Spleen (tissue), 11 donors: ENCODE measurements at regions not wholly inside any gene's neighbourhood (a gene's known extent, or its start where the extent isn't known, plus 50 kb on each side); places are given as distances from the start of the nearest gene placed in this dataset.

ENCODE experiments used
- DNase-seq: peaks from one replicate; pipeline ENCODE4 v3.0.0-alpha.2; 2020
- H3K27ac ChIP-seq, 8 donors: fragments of 200-600 bp; sonication (generic) in 7 of 8; 1 replicate in 4 of 8; 2 replicates in 4 of 8; pipeline versions ENCODE4 v1.5.0 to v1.8.0; 2016 to 2021; ENCODE audit warnings: inconsistent platforms in 4 of 8, mild to moderate bottlenecking in 4 of 8, moderate library complexity in 1 of 8
- H3K27me3 ChIP-seq, 7 donors: fragments of 200-600 bp; sonication (generic) in 6 of 7; replicated peaks in 1 of 7; 1 replicate in 4 of 7; 2 replicates in 3 of 7; pipeline versions ENCODE4 v1.5.0 to v1.8.0; 2016 to 2021; ENCODE audit warnings: inconsistent platforms in 3 of 7, mild to moderate bottlenecking in 1 of 7
- H3K36me3 ChIP-seq, 6 donors: fragments of 200-600 bp; sonication (generic) in 5 of 6; 1 replicate in 4 of 6; 2 replicates in 2 of 6; pipeline versions ENCODE4 v1.5.0 to v1.8.0; 2016 to 2021; ENCODE audit warnings: inconsistent platforms in 2 of 6
- H3K4me1 ChIP-seq, 6 donors: fragments of 200-600 bp; sonication (generic) in 5 of 6; 1 replicate in 3 of 6; 2 replicates in 3 of 6; pipeline versions ENCODE4 v1.5.0 to v1.8.0; 2016 to 2021; ENCODE audit warnings: inconsistent platforms in 3 of 6
- H3K4me3 ChIP-seq, 8 donors: fragments of 200-600 bp; sonication (generic) in 7 of 8; 1 replicate in 4 of 8; 2 replicates in 4 of 8; pipeline versions ENCODE4 v1.5.0 to v1.8.0; 2016 to 2021; ENCODE audit warnings: inconsistent platforms in 4 of 8, mild to moderate bottlenecking in 4 of 8, moderate library complexity in 2 of 8
- H3K9me3 ChIP-seq, 8 donors: fragments of 200-600 bp; sonication (generic) in 7 of 8; 1 replicate in 4 of 8; 2 replicates in 4 of 8; pipeline versions ENCODE4 v1.5.0 to v1.8.0; 2016 to 2021; ENCODE audit warnings: inconsistent platforms in 4 of 8
- CTCF ChIP-seq, 11 experiments: fragments of 200-600 bp in 7 of 11; fragments of 450-650 bp in 4 of 11; sonication (generic) in 4 of 11; IDR thresholded peaks in 8 of 11; conservative IDR thresholded peaks in 3 of 11; 1 replicate in 7 of 11; 2 replicates in 4 of 11; pipeline versions ENCODE4 v1.4.0 to v1.8.0; 2016 to 2021; ENCODE audit warnings: antibody characterized with exemption in 11 of 11, inconsistent platforms in 4 of 11, mild to moderate bottlenecking in 1 of 11
- POLR2A ChIP-seq, 3 donors: fragments of 450-650 bp; IDR thresholded peaks; one replicate each; pipeline ENCODE4 v1.5.1; 2017; ENCODE audit warnings: antibody characterized with exemption in 3 of 3, mild to moderate bottlenecking in 1 of 3
- POLR2AphosphoS5 ChIP-seq, 3 donors: sonication (generic); formaldehyde crosslinking; IDR thresholded peaks; one replicate each; pipeline ENCODE4 v1.5.1; 2017; ENCODE audit warnings: antibody characterized with exemption in 3 of 3
- WGBS, 5 donors: extraction: QIAGEN DNeasy Blood & Tissue Kit in 3 of 5; methylation state at CpG; one replicate each; pipeline versions ENCODE4 v1.1.5 to v1.1.7; 2013 to 2018; 5-methylcytosine and 5-hydroxymethylcytosine counted together
- intact Hi-C: fragments of 100-400 bp; cut with DNase I; formaldehyde crosslinking; loops from one replicate; pipeline ENCODE4 v1.15.0; 2023; ENCODE audit warnings: low total_unique reads
- donor health status: healthy with polysubstance abuse.
- donor health status: DM: no; HTN: no; CAD: no; lungs with moderate emphysema.
- donor health status: DM: no; HTN: no; CAD: no.
- donor health status: Bipolar disorder and iron deficiency.
- donor health status: healthy.
- donor health status: DM: no; HTN: no; CAD: no.
- donor health status: DM: yes; HTN: yes; CAD: no.

- Histone ChIP-seq H3K4me3 (no peak overlapping the region), H3K36me3 (no peaks in the 10 kb centered on the region), H3K27me3 (no peaks in the 10 kb centered on the region), H3K4me1 (no peaks in the 10 kb centered on the region), H3K27ac (no peak overlapping the region), H3K9me3 (no peaks in the 10 kb centered on the region)
- WGBS, 5 donors: 60 to 83% (median 72%) methylated on average over 2 of the region's 2 CpGs
- intact Hi-C loops: no loop called here
- no peak for DNase-seq
- TF ChIP-seq CTCF (IDR thresholded peaks at IDR 0.05 in 8 of 11, conservative IDR thresholded peaks at IDR 0.05 in 3 of 11): no peak
- TF ChIP-seq POLR2AphosphoS5 (IDR thresholded peaks at IDR 0.05): no peak
- no peak for TF ChIP-seq POLR2A (IDR thresholded peaks at IDR 0.05)
These were observed 287.2 kb upstream of the KITLG start for GRCh38 chr12:88867510-88867909.

DNA sequence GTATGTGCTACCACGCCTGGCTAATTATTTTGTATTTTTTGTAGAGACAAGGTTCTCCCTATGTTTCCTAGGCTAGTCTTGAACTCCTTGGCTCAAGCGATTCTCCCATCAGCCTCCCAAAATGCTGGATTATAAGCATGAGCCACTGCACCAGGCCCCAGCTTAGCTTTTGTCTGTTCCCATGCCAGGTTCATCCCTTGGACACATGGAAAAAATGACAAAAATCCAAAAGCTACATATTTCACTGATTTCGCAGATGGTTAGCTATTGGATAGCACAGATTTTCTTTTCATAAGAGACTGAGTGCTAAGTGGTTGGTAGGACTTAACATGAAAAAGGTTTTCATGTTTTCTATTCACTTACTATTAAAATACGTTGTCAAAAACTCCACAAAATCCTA lies 286.6 kb upstream of the KITLG start:
- Histone ChIP-seq H3K27ac (no peak overlapping the region), H3K4me1 (no peaks in the 10 kb centered on the region)
- TF ChIP-seq CTCF (IDR thresholded peaks at IDR 0.05 in 8 of 11, conservative IDR thresholded peaks at IDR 0.05 in 3 of 11): no peak
- TF ChIP-seq POLR2AphosphoS5 (IDR thresholded peaks at IDR 0.05): no peak
- TF ChIP-seq POLR2A (IDR thresholded peaks at IDR 0.05): no peak

GRCh38 chr12:88865537-88865936 lies 285.3 kb upstream of the KITLG start:
- H3K27me3 ChIP-seq: no peaks in the 10 kb centered on the region
- DNase-seq: no peak
- no peaks in the 10 kb centered on the region for H3K9me3 ChIP-seq
- H3K4me3 ChIP-seq: no peak overlapping the region
- intact Hi-C loops: no loop called here
- H3K27ac ChIP-seq: no peak overlapping the region
- no peaks in the 10 kb centered on the region for H3K36me3 ChIP-seq
- TF ChIP-seq POLR2AphosphoS5 (IDR thresholded peaks at IDR 0.05): no peak
- no peak for TF ChIP-seq POLR2A (IDR thresholded peaks at IDR 0.05)
- TF ChIP-seq CTCF (IDR thresholded peaks at IDR 0.05 in 8 of 11, conservative IDR thresholded peaks at IDR 0.05 in 3 of 11): no peak
- WGBS, 5 donors: 84 to 96% (median 94%) methylated on average over 1 of the region's 1 CpG
- H3K4me1 ChIP-seq: no peaks in the 10 kb centered on the region

More for the DNA sequence above, 286.6 kb upstream of the KITLG start:
- no peak overlapping the region for H3K4me3 ChIP-seq
- WGBS, 5 donors: 80 to 87% (median 83%) methylated on average over 4 of the region's 4 CpGs
- H3K27me3 ChIP-seq: no peaks in the 10 kb centered on the region
- DNase-seq: no peak
- H3K36me3 ChIP-seq: no peaks in the 10 kb centered on the region
- intact Hi-C loops: no loop called here
- no peaks in the 10 kb centered on the region for H3K9me3 ChIP-seq

DNA sequence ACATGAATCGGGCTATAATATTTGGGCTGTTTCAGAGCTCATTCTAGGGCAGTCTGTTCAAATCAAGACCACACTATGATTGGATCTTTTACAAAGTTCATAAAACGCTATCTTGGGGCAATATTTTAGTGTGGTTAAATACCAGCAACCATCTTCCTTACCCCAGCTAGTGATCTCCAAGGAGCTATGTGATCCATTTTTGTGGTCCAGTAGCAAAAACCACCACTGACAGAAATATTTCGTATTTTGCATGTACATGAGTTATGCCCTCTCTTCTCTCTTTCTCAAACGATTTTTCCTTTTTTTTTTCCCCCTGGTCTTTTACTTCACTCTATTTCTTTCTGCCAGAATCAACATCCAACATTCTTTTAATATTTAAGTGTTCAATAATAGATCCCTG lies 280.6 kb upstream of the KITLG start:
- intact Hi-C loops: no loop called here
- TF ChIP-seq POLR2AphosphoS5 (IDR thresholded peaks at IDR 0.05) (no peak), POLR2A (IDR thresholded peaks at IDR 0.05) (no peak), CTCF (IDR thresholded peaks at IDR 0.05 in 8 of 11, conservative IDR thresholded peaks at IDR 0.05 in 3 of 11) (no peak)
- no peaks in the 10 kb centered on the region for H3K27me3 ChIP-seq
- no peaks in the 10 kb centered on the region for H3K36me3 ChIP-seq
- no peaks in the 10 kb centered on the region for H3K4me1 ChIP-seq
- no peaks in the 10 kb centered on the region for H3K9me3 ChIP-seq
- no peak overlapping the region for H3K4me3 ChIP-seq
- DNase-seq: no peak
- H3K27ac ChIP-seq: no peak overlapping the region
- WGBS, 5 donors: 72 to 85% (median 82%) methylated on average over 4 of the region's 4 CpGs
